ENCODE measurements at regions not wholly inside any gene's neighbourhood (a gene's known extent, or its start where the extent isn't known, plus 50 kb on each side); places are given as distances from the start of the nearest gene placed in this dataset.
A peak's percentile ranks its signal among the peaks of the same experiment; 100 is the strongest.

DNA sequence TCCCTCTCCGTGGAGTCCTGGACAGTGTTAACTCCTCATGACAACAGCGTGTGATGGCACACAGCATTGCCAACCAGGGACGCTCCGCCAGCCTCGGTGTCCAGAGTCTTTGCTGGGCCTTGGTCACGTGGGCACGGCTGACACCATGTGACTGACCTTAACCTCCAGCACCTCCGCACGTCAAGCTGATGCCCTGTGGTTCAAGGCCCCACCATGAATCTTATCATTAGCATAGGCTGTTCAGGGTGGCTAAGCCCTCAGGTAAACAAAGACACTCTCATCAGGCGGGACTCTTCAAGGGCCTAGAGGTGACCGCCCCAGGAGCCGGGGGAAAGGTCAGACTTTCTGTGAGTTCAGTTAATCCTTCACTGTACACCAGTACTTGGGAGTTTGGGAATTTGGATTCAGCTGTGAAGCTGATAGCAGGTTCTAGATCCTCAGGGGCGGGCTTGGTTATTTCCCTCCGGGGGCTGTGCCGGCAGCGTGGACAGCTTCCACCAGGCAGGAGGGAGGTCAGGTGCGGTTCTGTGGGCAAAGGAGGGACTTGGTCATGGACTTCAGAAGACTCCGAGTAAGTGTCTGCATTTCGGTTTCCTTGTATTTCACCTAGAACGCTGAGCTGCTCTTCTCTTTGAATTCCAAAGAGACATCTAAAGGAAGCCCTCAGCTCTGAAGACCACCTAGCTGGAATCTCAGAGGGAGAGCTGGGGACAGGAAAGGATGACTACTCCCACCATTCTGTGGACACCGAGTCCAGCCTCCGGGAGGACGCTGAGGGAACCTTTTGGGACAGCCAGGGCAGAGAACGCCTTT is 195.5 kb upstream of the CIBAR2 start (continued):
- TF ChIP-seq, protein P1, sequence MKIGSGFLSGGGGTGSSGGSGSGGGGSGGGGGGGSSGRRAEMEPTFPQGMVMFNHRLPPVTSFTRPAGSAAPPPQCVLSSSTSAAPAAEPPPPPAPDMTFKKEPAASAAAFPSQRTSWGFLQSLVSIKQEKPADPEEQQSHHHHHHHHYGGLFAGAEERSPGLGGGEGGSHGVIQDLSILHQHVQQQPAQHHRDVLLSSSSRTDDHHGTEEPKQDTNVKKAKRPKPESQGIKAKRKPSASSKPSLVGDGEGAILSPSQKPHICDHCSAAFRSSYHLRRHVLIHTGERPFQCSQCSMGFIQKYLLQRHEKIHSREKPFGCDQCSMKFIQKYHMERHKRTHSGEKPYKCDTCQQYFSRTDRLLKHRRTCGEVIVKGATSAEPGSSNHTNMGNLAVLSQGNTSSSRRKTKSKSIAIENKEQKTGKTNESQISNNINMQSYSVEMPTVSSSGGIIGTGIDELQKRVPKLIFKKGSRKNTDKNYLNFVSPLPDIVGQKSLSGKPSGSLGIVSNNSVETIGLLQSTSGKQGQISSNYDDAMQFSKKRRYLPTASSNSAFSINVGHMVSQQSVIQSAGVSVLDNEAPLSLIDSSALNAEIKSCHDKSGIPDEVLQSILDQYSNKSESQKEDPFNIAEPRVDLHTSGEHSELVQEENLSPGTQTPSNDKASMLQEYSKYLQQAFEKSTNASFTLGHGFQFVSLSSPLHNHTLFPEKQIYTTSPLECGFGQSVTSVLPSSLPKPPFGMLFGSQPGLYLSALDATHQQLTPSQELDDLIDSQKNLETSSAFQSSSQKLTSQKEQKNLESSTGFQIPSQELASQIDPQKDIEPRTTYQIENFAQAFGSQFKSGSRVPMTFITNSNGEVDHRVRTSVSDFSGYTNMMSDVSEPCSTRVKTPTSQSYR (CRISPR knock-in tag; IDR thresholded peaks at IDR 0.05; ENCODE audit: borderline replicate concordance), result peak; percentile 95
- TF ChIP-seq NFE2 (CRISPR knock-in tag; IDR thresholded peaks at IDR 0.05), result no peak
- TF ChIP-seq ZNF549 (CRISPR knock-in tag; IDR thresholded peaks at IDR 0.05), result no peak
- TF ChIP-seq, protein P2, sequence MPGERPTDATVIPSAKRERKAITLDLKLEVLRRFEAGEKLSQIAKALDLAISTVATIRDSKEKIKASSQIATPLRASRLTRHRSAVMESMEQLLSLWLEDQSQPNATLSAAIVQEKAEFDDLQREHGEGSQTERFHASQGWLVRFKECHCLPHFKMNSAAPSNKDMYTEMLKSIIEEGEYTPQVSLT (CRISPR knock-in tag; IDR thresholded peaks at IDR 0.05; ENCODE audit: borderline replicate concordance, low read depth), result 0 out of 2 replicates have a peak, but pooled peaks have one; percentile 37
- no peak for TF ChIP-seq ZNF672 (CRISPR knock-in tag; IDR thresholded peaks at IDR 0.05)
- no peak for TF ChIP-seq NFIB (CRISPR knock-in tag; IDR thresholded peaks at IDR 0.05; ENCODE audit: borderline replicate concordance)
- peak; percentile 69; the same call in 1 of the 2 replicates for TF ChIP-seq NR0B2 (CRISPR knock-in tag; IDR thresholded peaks at IDR 0.05)
- peak; percentile 94 for TF ChIP-seq ETV6 (CRISPR knock-in tag; conservative IDR thresholded peaks at IDR 0.05)
- TF ChIP-seq ZNF564 (CRISPR knock-in tag; IDR thresholded peaks at IDR 0.05), result peak; percentile 75; the same call in 1 of the 2 replicates
- TF ChIP-seq ZNF740 (CRISPR knock-in tag; IDR thresholded peaks at IDR 0.05), result no peak
- TF ChIP-seq ZMAT3 (CRISPR knock-in tag; conservative IDR thresholded peaks at IDR 0.05), result peak; percentile 98
- TF ChIP-seq ZNF160 (CRISPR knock-in tag; IDR thresholded peaks at IDR 0.05), result peak; percentile 95
- peak; percentile 92 for TF ChIP-seq ZNF552 (CRISPR knock-in tag; IDR thresholded peaks at IDR 0.05; ENCODE audit: borderline replicate concordance)
- TF ChIP-seq, protein P3, sequence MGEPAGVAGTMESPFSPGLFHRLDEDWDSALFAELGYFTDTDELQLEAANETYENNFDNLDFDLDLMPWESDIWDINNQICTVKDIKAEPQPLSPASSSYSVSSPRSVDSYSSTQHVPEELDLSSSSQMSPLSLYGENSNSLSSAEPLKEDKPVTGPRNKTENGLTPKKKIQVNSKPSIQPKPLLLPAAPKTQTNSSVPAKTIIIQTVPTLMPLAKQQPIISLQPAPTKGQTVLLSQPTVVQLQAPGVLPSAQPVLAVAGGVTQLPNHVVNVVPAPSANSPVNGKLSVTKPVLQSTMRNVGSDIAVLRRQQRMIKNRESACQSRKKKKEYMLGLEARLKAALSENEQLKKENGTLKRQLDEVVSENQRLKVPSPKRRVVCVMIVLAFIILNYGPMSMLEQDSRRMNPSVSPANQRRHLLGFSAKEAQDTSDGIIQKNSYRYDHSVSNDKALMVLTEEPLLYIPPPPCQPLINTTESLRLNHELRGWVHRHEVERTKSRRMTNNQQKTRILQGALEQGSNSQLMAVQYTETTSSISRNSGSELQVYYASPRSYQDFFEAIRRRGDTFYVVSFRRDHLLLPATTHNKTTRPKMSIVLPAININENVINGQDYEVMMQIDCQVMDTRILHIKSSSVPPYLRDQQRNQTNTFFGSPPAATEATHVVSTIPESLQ (CRISPR knock-in tag; conservative IDR thresholded peaks at IDR 0.05), result peak; percentile 95; the same call in 1 of the 2 replicates
- TF ChIP-seq ZNF230 (CRISPR knock-in tag; IDR thresholded peaks at IDR 0.05), result peak; percentile 99
- TF ChIP-seq ZBTB42 (CRISPR knock-in tag; IDR thresholded peaks at IDR 0.05), result peak; percentile 84; the same call in 1 of the 2 replicates
- no peak for TF ChIP-seq GTF2F1 (IDR thresholded peaks at IDR 0.05; ENCODE audit: low read length)
- peak; percentile 98 for TF ChIP-seq ZNF343 (CRISPR knock-in tag; IDR thresholded peaks at IDR 0.05)
- TF ChIP-seq, protein P4, sequence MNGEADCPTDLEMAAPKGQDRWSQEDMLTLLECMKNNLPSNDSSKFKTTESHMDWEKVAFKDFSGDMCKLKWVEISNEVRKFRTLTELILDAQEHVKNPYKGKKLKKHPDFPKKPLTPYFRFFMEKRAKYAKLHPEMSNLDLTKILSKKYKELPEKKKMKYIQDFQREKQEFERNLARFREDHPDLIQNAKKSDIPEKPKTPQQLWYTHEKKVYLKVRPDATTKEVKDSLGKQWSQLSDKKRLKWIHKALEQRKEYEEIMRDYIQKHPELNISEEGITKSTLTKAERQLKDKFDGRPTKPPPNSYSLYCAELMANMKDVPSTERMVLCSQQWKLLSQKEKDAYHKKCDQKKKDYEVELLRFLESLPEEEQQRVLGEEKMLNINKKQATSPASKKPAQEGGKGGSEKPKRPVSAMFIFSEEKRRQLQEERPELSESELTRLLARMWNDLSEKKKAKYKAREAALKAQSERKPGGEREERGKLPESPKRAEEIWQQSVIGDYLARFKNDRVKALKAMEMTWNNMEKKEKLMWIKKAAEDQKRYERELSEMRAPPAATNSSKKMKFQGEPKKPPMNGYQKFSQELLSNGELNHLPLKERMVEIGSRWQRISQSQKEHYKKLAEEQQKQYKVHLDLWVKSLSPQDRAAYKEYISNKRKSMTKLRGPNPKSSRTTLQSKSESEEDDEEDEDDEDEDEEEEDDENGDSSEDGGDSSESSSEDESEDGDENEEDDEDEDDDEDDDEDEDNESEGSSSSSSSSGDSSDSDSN (CRISPR knock-in tag; IDR thresholded peaks at IDR 0.05), result peak; percentile 73
- TF ChIP-seq, protein P5, sequence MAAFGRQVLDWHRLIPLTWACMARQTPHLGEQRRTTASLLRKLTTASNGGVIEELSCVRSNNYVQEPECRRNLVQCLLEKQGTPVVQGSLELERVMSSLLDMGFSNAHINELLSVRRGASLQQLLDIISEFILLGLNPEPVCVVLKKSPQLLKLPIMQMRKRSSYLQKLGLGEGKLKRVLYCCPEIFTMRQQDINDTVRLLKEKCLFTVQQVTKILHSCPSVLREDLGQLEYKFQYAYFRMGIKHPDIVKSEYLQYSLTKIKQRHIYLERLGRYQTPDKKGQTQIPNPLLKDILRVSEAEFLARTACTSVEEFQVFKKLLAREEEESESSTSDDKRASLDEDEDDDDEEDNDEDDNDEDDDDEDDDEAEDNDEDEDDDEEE (CRISPR knock-in tag; IDR thresholded peaks at IDR 0.05), result no peak
